GM12801 (cell line): ENCODE measurements at regions not wholly inside any gene's neighbourhood (a gene's known extent, or its start where the extent isn't known, plus 50 kb on each side); places are given as distances from the start of the nearest gene placed in this dataset.

Experiments used
- CTCF ChIP-seq: IDR thresholded peaks from one replicate; pipeline ENCODE4 v1.5.1; 2011; ENCODE audit warnings: control low read depth; ENCODE audit not compliant: insufficient read length; ENCODE audit errors: extremely low read depth

GRCh38 chr1:213429642-213430041, 378.6 kb downstream of the RPS6KC1 start:
- TF ChIP-seq CTCF, result no peak

- no peak for TF ChIP-seq CTCF
Observed at GRCh38 chr1:213435715-213436114, 384.7 kb downstream of the RPS6KC1 start.

GRCh38 chr1:213438339-213438738, 387.3 kb downstream of the RPS6KC1 start:
- no peak for TF ChIP-seq CTCF

GRCh38 chr1:213439703-213440102, 388.7 kb downstream of the RPS6KC1 start:
- TF ChIP-seq CTCF, result no peak

- TF ChIP-seq CTCF, result no peak
Observed at GRCh38 chr1:213440766-213441165, 389.7 kb downstream of the RPS6KC1 start.

GRCh38 chr1:213443415-213443814, 392.4 kb downstream of the RPS6KC1 start:
- TF ChIP-seq CTCF, result no peak

GRCh38 chr1:213444224-213444623, 393.2 kb downstream of the RPS6KC1 start:
- no peak for TF ChIP-seq CTCF

GRCh38 chr1:213446496-213446895, 395.5 kb downstream of the RPS6KC1 start:
- TF ChIP-seq CTCF, result no peak
